ENCODE measurements at regions not wholly inside any gene's neighbourhood (a gene's known extent, or its start where the extent isn't known, plus 50 kb on each side); places are given as distances from the start of the nearest gene placed in this dataset.

DNA sequence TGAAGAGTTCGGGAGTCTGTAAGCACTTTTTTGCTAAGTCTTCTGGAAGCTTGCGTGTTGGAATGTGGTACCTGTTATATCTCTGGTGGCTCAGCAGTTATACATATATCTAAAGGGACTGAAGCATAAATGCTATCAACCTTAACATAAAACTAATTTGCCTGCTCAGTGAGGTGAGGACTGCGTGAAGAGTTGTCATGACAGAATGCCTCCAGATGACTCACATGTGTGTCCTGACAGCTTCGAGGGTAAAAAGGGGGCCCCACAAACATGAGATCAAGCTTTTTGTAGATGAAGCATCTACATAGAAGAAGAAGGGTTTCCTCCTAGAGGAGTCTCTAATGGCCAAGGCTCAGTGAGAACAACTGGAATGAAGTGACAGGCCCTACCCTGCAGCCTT, 88.8 kb upstream of the C3orf80 start:
- H3K36me3 ChIP-seq: no peaks in the 10 kb centered on the region
- intact Hi-C loops (cut with DNase I): no loop called here
- H3K4me3 ChIP-seq: no peak overlapping the region
- DNase-seq (no peak), ATAC-seq (no peak)
- no peaks in the 10 kb centered on the region for H3K9me3 ChIP-seq
- no peaks in the 10 kb centered on the region for H3K27me3 ChIP-seq
- peaks cover 6 to 22% of the 10 kb centered on the region in 2 donors for H3K4me1 ChIP-seq
- TF ChIP-seq, protein P1, sequence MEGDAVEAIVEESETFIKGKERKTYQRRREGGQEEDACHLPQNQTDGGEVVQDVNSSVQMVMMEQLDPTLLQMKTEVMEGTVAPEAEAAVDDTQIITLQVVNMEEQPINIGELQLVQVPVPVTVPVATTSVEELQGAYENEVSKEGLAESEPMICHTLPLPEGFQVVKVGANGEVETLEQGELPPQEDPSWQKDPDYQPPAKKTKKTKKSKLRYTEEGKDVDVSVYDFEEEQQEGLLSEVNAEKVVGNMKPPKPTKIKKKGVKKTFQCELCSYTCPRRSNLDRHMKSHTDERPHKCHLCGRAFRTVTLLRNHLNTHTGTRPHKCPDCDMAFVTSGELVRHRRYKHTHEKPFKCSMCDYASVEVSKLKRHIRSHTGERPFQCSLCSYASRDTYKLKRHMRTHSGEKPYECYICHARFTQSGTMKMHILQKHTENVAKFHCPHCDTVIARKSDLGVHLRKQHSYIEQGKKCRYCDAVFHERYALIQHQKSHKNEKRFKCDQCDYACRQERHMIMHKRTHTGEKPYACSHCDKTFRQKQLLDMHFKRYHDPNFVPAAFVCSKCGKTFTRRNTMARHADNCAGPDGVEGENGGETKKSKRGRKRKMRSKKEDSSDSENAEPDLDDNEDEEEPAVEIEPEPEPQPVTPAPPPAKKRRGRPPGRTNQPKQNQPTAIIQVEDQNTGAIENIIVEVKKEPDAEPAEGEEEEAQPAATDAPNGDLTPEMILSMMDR (IDR thresholded peaks at IDR 0.05): no peak
- no peak overlapping the region for H3K27ac ChIP-seq

DNA sequence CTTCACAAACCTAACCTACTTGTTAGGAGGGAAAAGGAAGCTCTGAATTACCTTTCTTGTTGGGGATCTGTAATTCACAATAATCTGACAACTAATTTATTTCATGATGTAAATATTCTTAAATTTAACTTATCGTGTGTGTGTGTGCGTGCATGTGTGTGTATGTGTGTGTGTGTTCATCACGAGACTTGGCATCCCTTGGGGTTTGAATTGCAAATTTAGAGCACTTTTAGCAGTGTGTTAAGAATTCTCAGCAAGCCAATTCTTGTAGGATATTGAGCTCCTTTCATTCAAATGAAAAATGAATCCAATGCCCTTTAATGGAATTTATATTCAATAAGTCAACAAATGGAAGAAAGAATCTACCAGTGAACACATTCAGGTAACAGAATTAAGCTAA, 85.9 kb upstream of the C3orf80 start:
- intact Hi-C loops (cut with DNase I): no loop called here
- Histone ChIP-seq H3K4me1 (peaks cover 6 to 14% of the 10 kb centered on the region in 2 donors), H3K27me3 (no peaks in the 10 kb centered on the region), H3K9me3 (peaks cover 0 to 7% of the 10 kb centered on the region in 2 donors), H3K27ac (no peak overlapping the region), H3K4me3 (no peak overlapping the region), H3K36me3 (no peaks in the 10 kb centered on the region)
- TF ChIP-seq, protein P1 (IDR thresholded peaks at IDR 0.05): no peak
- no peak for ATAC-seq
- no peak for DNase-seq

DNA sequence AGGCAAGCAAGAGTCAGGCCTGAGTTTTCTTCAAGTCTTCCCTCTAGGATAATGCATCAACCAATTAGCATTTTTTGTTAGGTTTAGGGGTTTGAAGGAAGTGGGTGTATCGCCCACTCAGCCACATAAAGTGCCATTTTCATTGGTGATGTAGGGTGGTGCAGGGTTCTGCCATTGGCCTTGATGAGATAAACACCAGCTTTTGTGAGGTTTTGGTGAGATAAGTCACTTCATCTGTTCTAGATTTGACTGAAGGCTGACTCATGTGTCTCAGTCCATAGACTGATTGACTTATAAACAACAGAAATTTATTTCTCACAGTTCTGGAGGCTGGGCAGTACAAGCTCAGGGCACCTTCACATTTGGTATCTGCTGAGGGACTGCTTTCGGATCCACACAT, 84.5 kb upstream of the C3orf80 start:
- H3K36me3 ChIP-seq: no peaks in the 10 kb centered on the region
- H3K4me1 ChIP-seq: peaks cover 0 to under 1% of the 10 kb centered on the region in 2 donors
- peaks cover 0 to 7% of the 10 kb centered on the region in 2 donors for H3K9me3 ChIP-seq
- no peak overlapping the region for H3K27ac ChIP-seq
- DNase-seq (no peak), ATAC-seq (no peak)
- intact Hi-C loops (cut with DNase I): no loop called here
- H3K27me3 ChIP-seq: no peaks in the 10 kb centered on the region
- TF ChIP-seq, protein P1 (IDR thresholded peaks at IDR 0.05): no peak
- no peak overlapping the region for H3K4me3 ChIP-seq

DNA sequence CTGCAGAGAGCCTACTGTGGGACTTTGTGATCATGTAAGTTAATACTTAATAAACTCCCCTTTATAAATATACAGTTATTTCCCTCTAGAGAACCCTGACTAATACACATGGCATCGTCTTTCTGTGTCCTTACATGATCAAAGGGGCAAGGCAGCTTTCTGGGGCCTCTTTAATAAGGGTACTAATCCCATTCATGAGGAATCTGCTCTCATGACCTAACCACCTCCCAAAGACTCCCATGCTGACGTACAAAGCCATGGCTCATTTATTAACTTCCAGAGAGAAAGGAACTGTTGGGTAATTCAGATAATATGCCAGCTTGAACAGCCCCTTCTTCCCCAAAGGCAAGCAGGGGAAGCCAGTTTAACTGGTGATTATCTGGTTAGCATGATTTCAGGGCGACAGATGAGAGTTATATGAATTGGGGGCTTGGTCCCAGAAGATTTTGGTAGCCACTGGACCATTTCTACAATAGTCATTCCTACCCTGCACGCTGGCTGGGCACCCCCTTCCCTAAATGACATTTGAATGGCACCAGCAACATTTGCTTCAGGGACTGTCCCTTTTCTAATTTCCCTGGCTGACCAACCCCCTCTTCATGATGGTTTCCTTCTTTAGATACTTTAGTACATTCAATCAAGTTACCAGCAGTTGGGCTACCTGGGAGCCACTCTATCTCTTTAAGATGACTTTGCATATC, 83.6 kb upstream of the C3orf80 start:
- TF ChIP-seq, protein P1 (IDR thresholded peaks at IDR 0.05): no peak
- intact Hi-C loops (cut with DNase I): no loop called here

DNA sequence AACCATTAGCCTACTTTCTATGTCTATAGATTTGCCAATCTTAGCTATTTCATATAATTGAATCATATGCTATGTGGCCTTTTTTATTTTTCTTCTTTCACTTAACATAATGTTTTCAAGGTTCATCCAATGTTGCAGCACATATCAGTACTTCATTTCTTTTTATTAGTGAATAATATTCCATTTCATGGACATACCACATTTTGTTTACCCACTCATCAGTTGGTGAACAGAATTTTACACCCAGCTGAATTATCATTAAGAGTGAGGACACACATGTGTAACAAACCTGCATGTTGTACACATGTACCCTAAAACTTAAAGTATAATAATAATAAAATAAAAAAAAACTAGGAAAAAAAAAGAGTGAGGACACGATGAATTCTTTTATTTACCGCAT, 81.7 kb upstream of the C3orf80 start:
- no peak for ATAC-seq
- H3K4me3 ChIP-seq: no peak overlapping the region

More for the DNA sequence above, 83.6 kb upstream of the C3orf80 start:
- Histone ChIP-seq H3K27ac (no peak overlapping the region), H3K4me3 (no peak overlapping the region), H3K36me3 (no peaks in the 10 kb centered on the region), H3K27me3 (no peaks in the 10 kb centered on the region), H3K9me3 (peaks cover 0 to 7% of the 10 kb centered on the region in 2 donors), H3K4me1 (no peaks in the 10 kb centered on the region)
- ATAC-seq (no peak), DNase-seq (no peak)

More for the DNA sequence above, 81.7 kb upstream of the C3orf80 start:
- Histone ChIP-seq H3K27me3 (no peaks in the 10 kb centered on the region), H3K27ac (no peak overlapping the region), H3K9me3 (peaks cover 0 to 7% of the 10 kb centered on the region in 2 donors), H3K36me3 (no peaks in the 10 kb centered on the region), H3K4me1 (no peaks in the 10 kb centered on the region)
- intact Hi-C loops (cut with DNase I): no loop called here
- DNase-seq: no peak
- TF ChIP-seq, protein P1 (IDR thresholded peaks at IDR 0.05): no peak
